ENCODE measurements at regions not wholly inside any gene's neighbourhood (a gene's known extent, or its start where the extent isn't known, plus 50 kb on each side); places are given as distances from the start of the nearest gene placed in this dataset.

DNA sequence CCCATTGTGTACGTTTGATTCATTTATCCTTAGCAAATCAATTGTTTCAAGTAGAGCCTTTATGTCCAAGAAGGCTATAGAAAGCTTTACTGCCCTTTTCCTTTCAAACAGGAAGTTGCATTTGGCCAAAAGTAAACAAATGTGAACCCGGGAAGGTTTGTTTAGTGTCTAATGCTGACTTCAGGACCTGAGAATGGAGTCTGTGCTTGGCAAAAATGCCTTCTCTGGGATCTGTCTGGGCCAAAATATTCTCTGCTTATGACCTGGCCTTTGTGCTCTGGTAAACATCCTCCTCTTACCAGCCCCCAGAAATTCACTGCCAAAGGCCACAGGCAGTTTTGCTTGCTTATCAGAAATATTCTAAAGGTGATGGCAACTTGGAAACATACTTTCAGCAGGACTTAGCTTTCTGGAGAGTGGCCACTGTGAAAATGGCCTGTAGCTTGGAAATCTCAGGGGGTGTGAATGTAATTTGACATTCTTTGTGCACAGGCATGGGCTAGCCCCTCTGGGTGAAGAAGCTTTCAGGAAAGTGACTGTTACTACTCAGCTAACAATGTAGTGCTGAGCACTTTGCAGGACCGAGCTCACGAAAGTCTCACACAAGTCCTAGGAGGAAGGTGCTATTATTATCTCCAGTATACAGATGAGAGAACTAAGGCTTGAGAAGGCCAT lies 199.5 kb downstream of the PTEN start:
- Histone ChIP-seq H3K27me3 (ENCODE audit: control insufficient read depth, insufficient read depth, low read length) (no peaks in the 10 kb centered on the region), H3K27ac (ENCODE audit: low read depth, low read length) (no peak overlapping the region), H3K4me1 (ENCODE audit: control insufficient read depth, insufficient read depth, low read length) (peaks cover 6% of the 10 kb centered on the region), H3K9ac (ENCODE audit: low read length) (no peak overlapping the region), H3K4me3 (ENCODE audit: low read length) (no peak overlapping the region), H3K36me3 (ENCODE audit: control insufficient read depth, insufficient read depth, low read length) (no peaks in the 10 kb centered on the region)

DNA sequence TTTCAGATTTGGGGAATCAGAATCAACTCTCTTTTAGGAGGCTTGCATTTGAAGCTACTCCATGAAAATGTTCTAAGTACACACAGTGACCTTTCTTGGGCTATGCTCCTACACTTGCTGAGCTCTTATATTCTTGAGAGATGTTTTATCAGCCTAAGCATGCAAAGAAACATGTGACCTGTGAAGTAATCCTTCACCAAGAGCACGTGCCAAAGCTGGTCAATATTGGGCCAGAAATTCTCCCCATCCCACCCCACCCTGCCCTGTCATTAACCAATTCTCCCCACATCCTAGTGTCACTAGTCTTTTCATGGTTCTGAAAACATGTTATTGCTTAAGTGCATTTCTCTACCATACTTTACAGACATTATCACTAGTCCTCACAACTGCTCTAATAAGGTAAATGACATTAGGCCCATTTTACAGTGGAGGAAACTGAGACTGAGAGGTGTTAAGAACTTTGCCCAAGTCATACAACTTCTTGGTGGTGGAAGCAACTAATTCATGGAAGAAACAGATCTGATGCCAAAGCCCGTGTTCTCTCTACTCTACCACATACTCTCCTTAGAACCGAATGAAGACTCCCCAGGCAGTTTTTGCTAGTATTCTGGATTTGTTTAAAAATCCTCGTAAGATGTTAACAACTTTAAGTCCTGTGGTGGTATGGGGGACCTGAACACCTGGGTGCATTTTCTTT lies 200.6 kb downstream of the PTEN start:
- no peaks in the 10 kb centered on the region for H3K27me3 ChIP-seq (ENCODE audit: control insufficient read depth, insufficient read depth, low read length)
- no peak overlapping the region for H3K27ac ChIP-seq (ENCODE audit: low read depth, low read length)
- H3K4me3 ChIP-seq (ENCODE audit: low read length) = no peak overlapping the region
- H3K4me1 ChIP-seq (ENCODE audit: control insufficient read depth, insufficient read depth, low read length) = peaks cover 6% of the 10 kb centered on the region
- no peaks in the 10 kb centered on the region for H3K36me3 ChIP-seq (ENCODE audit: control insufficient read depth, insufficient read depth, low read length)
- no peak overlapping the region for H3K9ac ChIP-seq (ENCODE audit: low read length)

DNA sequence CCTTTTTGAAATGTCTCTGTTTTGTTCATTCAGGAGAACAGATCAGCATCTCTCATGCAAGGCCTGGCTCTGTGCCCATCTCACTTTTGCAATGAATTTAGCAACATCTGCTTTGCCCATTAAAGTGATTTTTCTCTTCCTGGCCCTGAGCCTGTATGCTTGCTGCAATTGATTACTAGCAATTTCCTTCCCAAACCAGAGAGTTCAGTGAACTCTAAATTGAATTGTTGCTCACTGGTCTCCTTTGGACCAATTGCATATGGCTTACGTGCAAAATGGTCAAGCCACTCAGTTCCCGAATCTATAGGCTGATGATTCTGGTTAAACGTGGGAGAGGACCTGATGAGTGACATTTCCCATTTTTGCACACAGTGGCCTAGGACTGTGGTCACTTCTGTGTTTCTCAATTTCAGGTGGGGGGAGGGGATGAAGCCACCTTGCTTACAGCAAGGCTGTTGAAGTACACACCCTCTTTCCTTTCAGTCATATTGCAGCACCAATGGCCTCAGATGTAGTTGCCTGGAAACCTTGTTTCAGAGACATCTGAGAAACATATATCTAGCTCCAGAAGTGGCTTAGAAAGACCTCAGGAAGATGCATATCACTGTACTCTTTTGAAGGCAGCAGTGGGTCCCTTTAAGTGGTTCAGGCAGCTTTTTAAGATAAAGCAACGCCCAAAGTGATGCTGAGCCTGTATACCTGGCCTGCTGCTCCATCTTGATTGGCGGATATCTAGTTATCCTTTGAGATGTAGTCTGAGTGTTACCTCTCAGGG lies 201.4 kb downstream of the PTEN start:
- no peak overlapping the region for H3K27ac ChIP-seq (ENCODE audit: low read depth, low read length)
- H3K4me3 ChIP-seq (ENCODE audit: low read length) = no peak overlapping the region
- H3K36me3 ChIP-seq (ENCODE audit: control insufficient read depth, insufficient read depth, low read length) = no peaks in the 10 kb centered on the region
- no peak overlapping the region for H3K9ac ChIP-seq (ENCODE audit: low read length)
- peaks cover 6% of the 10 kb centered on the region for H3K4me1 ChIP-seq (ENCODE audit: control insufficient read depth, insufficient read depth, low read length)
- H3K27me3 ChIP-seq (ENCODE audit: control insufficient read depth, insufficient read depth, low read length) = no peaks in the 10 kb centered on the region

DNA sequence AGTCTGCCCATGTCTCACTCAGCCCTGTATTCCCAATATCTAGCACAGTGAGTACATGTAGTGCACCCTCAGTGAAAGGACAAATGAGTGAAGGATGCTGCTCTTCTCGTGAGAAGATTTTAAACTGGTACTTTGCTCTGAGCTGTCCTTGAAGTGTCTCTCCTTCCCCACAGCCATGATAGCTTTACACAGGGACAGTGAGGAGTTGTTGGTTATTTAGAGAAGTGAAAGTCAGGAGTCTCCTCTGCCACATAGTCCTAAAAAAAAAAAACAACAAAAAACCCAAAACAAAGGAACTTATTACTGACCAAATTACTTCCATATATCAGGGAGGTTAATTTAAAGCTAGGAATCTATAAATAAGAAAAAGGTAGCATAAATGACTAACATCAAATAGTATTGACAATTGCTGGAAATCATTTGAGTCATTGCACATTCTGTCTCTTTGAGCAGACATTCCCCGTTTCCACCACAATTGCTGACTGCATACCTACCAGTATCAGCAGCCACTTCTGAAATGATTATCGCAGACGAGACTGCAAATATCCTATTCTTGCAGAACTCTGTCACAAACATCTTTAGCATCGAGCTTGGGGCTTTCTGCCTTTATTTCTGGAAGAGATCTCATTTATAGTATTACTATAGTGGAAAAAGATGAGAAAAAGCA lies 202.1 kb downstream of the PTEN start:
- H3K4me1 ChIP-seq (ENCODE audit: control insufficient read depth, insufficient read depth, low read length) = peaks cover 6% of the 10 kb centered on the region
- no peak overlapping the region for H3K4me3 ChIP-seq (ENCODE audit: low read length)
- H3K27ac ChIP-seq (ENCODE audit: low read depth, low read length) = no peak overlapping the region
- no peak overlapping the region for H3K9ac ChIP-seq (ENCODE audit: low read length)
- no peaks in the 10 kb centered on the region for H3K27me3 ChIP-seq (ENCODE audit: control insufficient read depth, insufficient read depth, low read length)
- H3K36me3 ChIP-seq (ENCODE audit: control insufficient read depth, insufficient read depth, low read length) = no peaks in the 10 kb centered on the region

DNA sequence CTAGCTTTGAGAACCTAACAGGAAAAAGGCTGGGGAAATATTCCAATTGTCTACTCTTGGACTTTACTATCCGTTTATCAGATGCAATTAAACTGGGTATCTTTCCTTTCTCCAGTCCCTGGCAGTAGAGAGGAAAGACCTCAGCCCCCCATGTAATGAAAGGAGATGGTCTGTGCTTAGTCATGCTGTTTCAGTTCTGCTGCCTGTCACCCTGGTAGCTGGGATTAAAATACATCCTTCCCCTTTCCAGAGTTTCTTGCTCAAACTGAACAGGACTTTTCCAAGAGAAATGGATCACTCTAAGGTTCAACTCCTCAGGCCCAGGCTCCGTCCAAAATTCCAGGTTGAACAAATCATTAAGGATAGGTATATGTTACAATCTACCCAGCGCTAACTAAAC lies 202.9 kb downstream of the PTEN start:
- H3K4me1 ChIP-seq (ENCODE audit: control insufficient read depth, insufficient read depth, low read length) = peaks cover 6% of the 10 kb centered on the region
- H3K27me3 ChIP-seq (ENCODE audit: control insufficient read depth, insufficient read depth, low read length) = no peaks in the 10 kb centered on the region
- H3K9ac ChIP-seq (ENCODE audit: low read length) = no peak overlapping the region
- H3K36me3 ChIP-seq (ENCODE audit: control insufficient read depth, insufficient read depth, low read length) = no peaks in the 10 kb centered on the region
- no peak overlapping the region for H3K27ac ChIP-seq (ENCODE audit: low read depth, low read length)
- H3K4me3 ChIP-seq (ENCODE audit: low read length) = no peak overlapping the region

DNA sequence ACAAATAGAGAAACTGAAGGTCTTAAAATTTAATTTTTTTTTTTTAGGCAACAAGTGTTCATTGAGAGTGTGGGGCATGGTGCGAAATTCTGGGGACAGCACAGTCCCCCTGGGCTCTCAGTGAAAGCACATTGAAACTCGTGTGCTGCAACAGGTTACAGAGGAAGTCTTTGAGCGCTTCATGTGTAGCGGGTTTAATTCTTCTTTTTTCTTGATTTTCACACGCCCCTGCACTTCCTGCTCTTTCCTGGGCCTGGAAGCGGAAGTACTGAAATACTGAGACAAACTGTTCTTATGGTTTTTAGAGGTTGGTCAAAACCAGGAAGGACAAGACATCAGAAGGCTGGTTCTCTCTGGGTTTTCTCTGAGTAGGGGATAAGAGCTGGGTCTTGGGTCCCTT lies 203.5 kb downstream of the PTEN start:
- no peak overlapping the region for H3K27ac ChIP-seq (ENCODE audit: low read depth, low read length)
- H3K36me3 ChIP-seq (ENCODE audit: control insufficient read depth, insufficient read depth, low read length) = no peaks in the 10 kb centered on the region
- H3K4me1 ChIP-seq (ENCODE audit: control insufficient read depth, insufficient read depth, low read length) = peaks cover 6% of the 10 kb centered on the region
- H3K27me3 ChIP-seq (ENCODE audit: control insufficient read depth, insufficient read depth, low read length) = no peaks in the 10 kb centered on the region
- H3K4me3 ChIP-seq (ENCODE audit: low read length) = no peak overlapping the region
- H3K9ac ChIP-seq (ENCODE audit: low read length) = no peak overlapping the region

DNA sequence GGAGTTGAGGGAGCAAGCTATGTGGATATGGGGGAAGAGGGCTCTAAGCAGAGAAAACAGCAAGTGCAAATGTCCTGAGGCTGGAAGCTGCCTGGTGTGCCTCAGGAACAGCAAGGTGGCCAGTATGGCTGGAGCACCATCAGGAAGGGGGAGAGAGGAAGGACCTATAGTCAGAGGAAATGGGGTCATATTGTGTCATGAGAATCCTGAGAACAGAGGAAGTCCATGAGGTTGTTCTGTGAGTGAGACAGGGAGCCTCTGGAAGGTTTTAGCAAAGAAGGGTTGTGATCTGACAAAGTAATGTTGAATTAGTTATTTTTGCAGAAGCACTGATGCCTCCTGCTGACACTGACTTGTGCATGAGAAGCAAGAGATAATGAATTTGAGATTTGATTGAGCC lies 204.3 kb downstream of the PTEN start:
- H3K36me3 ChIP-seq (ENCODE audit: control insufficient read depth, insufficient read depth, low read length) = no peaks in the 10 kb centered on the region
- H3K4me3 ChIP-seq (ENCODE audit: low read length) = no peak overlapping the region
- H3K4me1 ChIP-seq (ENCODE audit: control insufficient read depth, insufficient read depth, low read length) = peaks cover 6% of the 10 kb centered on the region
- H3K9ac ChIP-seq (ENCODE audit: low read length) = no peak overlapping the region
- no peak overlapping the region for H3K27ac ChIP-seq (ENCODE audit: low read depth, low read length)
- no peaks in the 10 kb centered on the region for H3K27me3 ChIP-seq (ENCODE audit: control insufficient read depth, insufficient read depth, low read length)

DNA sequence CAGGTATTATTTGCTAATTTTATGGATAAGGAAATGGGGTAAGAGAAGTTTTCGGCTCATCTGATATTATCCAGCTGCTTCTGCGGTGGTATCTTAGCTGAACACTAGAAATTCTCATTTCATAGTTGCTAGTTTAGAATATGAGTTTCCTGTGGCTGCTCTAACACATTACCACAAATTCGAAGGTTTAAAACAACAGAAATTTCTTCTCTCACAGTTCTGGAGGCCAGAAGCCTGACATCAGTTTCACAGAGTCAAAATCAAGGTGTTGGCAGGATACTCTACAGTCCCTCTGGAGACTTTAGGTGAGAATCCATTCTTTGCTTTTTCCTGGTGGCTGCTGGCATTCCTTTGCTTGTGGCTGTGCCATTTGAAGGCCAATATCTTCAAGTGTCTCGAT lies 205.9 kb downstream of the PTEN start:
- Histone ChIP-seq H3K36me3 (ENCODE audit: control insufficient read depth, insufficient read depth, low read length) (no peaks in the 10 kb centered on the region), H3K9ac (ENCODE audit: low read length) (no peak overlapping the region), H3K27me3 (ENCODE audit: control insufficient read depth, insufficient read depth, low read length) (no peaks in the 10 kb centered on the region), H3K4me1 (ENCODE audit: control insufficient read depth, insufficient read depth, low read length) (no peaks in the 10 kb centered on the region), H3K27ac (ENCODE audit: low read depth, low read length) (no peak overlapping the region), H3K4me3 (ENCODE audit: low read length) (no peak overlapping the region)

DNA sequence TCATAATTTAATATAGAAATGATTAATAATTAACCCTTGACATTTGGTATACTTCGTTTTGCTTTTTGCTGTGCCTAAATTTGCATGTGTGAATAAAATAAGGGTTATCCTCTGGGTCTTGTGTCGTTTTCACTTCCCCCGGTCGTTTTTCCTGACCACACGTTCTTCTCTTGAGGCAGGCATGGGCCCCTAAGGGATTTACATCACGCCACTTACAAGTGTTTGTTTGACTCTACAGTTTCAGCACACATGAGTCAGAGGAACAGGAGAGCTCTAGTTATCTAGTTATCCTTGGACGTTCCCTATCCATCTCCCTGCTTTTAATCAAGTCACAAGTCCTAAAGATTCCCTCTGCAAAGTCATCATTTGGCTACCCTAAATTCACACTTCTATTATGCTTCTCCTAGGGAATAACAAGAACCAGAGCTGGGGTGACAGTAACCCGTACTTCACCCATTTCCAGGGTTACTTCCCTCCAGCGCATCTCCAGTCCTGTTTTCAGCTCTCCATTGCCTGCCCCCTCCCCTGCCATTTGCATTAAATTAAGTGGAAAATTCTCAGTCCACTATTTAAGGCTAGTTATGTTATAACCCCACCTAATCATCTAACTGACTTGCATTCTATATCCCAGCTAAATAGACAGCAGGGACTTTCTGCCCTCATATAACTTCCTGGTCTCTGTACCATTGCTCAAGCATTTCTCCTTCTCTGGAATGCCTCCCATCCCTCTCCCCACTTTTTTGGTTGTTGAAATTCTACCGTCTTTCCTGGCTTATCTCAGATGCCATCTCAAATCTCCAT lies 206.9 kb downstream of the PTEN start:
- H3K4me3 ChIP-seq (ENCODE audit: low read length) = no peak overlapping the region
- no peak overlapping the region for H3K9ac ChIP-seq (ENCODE audit: low read length)
- H3K27ac ChIP-seq (ENCODE audit: low read depth, low read length) = no peak overlapping the region
- no peaks in the 10 kb centered on the region for H3K27me3 ChIP-seq (ENCODE audit: control insufficient read depth, insufficient read depth, low read length)
- H3K4me1 ChIP-seq (ENCODE audit: control insufficient read depth, insufficient read depth, low read length) = no peaks in the 10 kb centered on the region
- H3K36me3 ChIP-seq (ENCODE audit: control insufficient read depth, insufficient read depth, low read length) = no peaks in the 10 kb centered on the region

DNA sequence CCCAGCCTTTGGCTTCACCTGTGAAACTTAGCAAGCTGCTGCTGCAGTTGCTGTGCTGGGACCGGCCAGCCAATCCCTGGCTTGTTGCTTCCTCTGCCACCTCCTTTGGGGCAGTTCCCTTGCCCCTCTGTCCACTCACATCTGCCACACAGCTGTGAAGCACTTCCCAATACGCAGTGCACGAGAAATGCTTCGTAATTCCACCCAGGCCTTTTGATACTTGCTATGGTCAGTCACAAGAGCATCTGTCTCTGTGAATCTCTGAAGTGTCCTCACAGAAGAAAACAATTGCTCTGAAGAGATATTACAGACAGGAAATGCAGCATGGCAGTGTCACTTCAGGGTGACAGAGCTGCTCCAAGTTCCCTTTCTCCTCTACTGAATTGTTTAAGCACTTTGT lies 208.5 kb downstream of the PTEN start:
- Histone ChIP-seq H3K4me3 (ENCODE audit: low read length) (no peak overlapping the region), H3K4me1 (ENCODE audit: control insufficient read depth, insufficient read depth, low read length) (no peaks in the 10 kb centered on the region), H3K27me3 (ENCODE audit: control insufficient read depth, insufficient read depth, low read length) (no peaks in the 10 kb centered on the region), H3K27ac (ENCODE audit: low read depth, low read length) (no peak overlapping the region), H3K9ac (ENCODE audit: low read length) (no peak overlapping the region), H3K36me3 (ENCODE audit: control insufficient read depth, insufficient read depth, low read length) (no peaks in the 10 kb centered on the region)

DNA sequence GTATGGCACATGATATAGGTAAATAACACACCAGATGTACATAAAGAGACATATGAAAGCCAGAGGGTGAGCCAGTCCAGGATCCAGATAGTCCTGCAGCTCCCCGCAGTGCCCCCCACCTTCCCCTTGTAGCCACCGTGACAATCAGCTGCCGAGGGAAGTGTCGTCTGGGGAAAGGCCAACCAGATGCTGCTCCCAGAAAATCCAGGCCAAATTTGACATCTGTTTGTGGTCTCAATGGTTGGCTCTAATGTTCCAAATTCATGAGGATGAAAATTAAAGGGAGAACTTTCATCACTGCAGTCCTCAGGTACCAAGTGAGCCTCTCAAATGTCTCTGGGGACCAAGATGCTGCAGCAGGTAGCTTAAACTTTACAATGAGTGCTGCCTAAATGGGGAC lies 210.3 kb downstream of the PTEN start:
- H3K4me3 ChIP-seq (ENCODE audit: low read length) = no peak overlapping the region
- H3K9ac ChIP-seq (ENCODE audit: low read length) = no peak overlapping the region
- no peak overlapping the region for H3K27ac ChIP-seq (ENCODE audit: low read depth, low read length)
- H3K4me1 ChIP-seq (ENCODE audit: control insufficient read depth, insufficient read depth, low read length) = no peaks in the 10 kb centered on the region
- no peaks in the 10 kb centered on the region for H3K27me3 ChIP-seq (ENCODE audit: control insufficient read depth, insufficient read depth, low read length)
- H3K36me3 ChIP-seq (ENCODE audit: control insufficient read depth, insufficient read depth, low read length) = no peaks in the 10 kb centered on the region

DNA sequence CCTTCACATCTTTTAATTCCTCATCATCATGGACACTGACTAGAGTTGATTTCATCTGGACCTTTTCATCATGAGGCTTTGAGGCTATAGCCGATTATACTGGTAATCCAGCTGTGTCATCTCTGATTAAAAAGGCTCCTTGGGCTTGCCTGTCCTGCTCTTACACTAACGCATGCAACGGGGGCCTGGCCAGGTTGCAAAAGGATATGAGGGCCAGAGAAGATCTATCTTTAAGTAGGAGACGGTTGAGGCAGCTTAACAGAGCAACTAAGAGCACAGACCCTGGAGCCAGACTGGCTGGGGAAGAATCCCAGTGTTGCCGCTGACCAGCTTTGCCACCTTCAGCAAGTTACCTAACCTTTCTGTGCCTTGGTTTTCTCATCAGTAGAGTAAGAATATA lies 211.5 kb downstream of the PTEN start:
- Histone ChIP-seq H3K27me3 (ENCODE audit: control insufficient read depth, insufficient read depth, low read length) (no peaks in the 10 kb centered on the region), H3K27ac (ENCODE audit: low read depth, low read length) (no peak overlapping the region), H3K4me3 (ENCODE audit: low read length) (no peak overlapping the region), H3K36me3 (ENCODE audit: control insufficient read depth, insufficient read depth, low read length) (no peaks in the 10 kb centered on the region), H3K9ac (ENCODE audit: low read length) (no peak overlapping the region), H3K4me1 (ENCODE audit: control insufficient read depth, insufficient read depth, low read length) (peaks cover under 1% of the 10 kb centered on the region)
